Mesothelial cell of epicardium (in vitro differentiated cells): ENCODE measurements at regions not wholly inside any gene's neighbourhood (a gene's known extent, or its start where the extent isn't known, plus 50 kb on each side); places are given as distances from the start of the nearest gene placed in this dataset.
A peak's percentile ranks its signal among the peaks of the same experiment; 100 is the strongest.
"Not testable (repeated sequence)": the region's sequence is repeated elsewhere in the genome, so short reads cannot be mapped to it uniquely, and the experiment has no call there.

Source experiments
- DNase-seq, 2 experiments: peaks; one replicate each; pipeline ENCODE4 v3.0.0; 2021; ENCODE audit warnings: low spot score in 2 of 2; ENCODE audit not compliant: unreplicated experiment in 2 of 2
- H3K27ac Mint-ChIP-seq: 2 replicates; pipeline ENCODE4 v1.8.0; 2021; ENCODE audit warnings: mixed read lengths
- H3K27me3 Mint-ChIP-seq: 2 replicates; pipeline ENCODE4 v1.8.0; 2021; ENCODE audit warnings: low read depth, mixed read lengths
- H3K36me3 Mint-ChIP-seq: 2 replicates; pipeline ENCODE4 v1.8.0; 2021; ENCODE audit warnings: mixed read lengths
- H3K4me1 Mint-ChIP-seq: 2 replicates; pipeline ENCODE4 v1.8.0; 2021; ENCODE audit warnings: mixed read lengths
- H3K4me3 Mint-ChIP-seq: 2 replicates; pipeline ENCODE4 v1.8.0; 2021; ENCODE audit warnings: mild to moderate bottlenecking, moderate library complexity, mixed read lengths
- H3K9me3 Mint-ChIP-seq: 2 replicates; pipeline ENCODE4 v1.8.0; 2021; ENCODE audit warnings: mixed read lengths
- CTCF ChIP-seq: fragments of 200-600 bp; sonication (generic); IDR thresholded peaks from one replicate; pipeline ENCODE4 v1.5.0; 2021; ENCODE audit warnings: antibody characterized with exemption; ENCODE audit not compliant: unreplicated experiment

GRCh38 chr2:188787021-188787657 is 187.0 kb upstream of the COL3A1 start:
- peak overlapping the region; percentile 100 for H3K27ac Mint-ChIP-seq
- DNase-seq = no peak

GRCh38 chr2:188787658-188788240 is 186.4 kb upstream of the COL3A1 start:
- H3K4me1 Mint-ChIP-seq = peaks cover 53% of the 10 kb centered on the region
- DNase-seq = no peak
- H3K9me3 Mint-ChIP-seq = peaks cover 9% of the 10 kb centered on the region
- H3K36me3 Mint-ChIP-seq = no peaks in the 10 kb centered on the region
- no peak for TF ChIP-seq CTCF
- peak overlapping the region; percentile 59 for H3K4me3 Mint-ChIP-seq
- H3K27me3 Mint-ChIP-seq = no peaks in the 10 kb centered on the region
- peak overlapping the region; percentile 100 for H3K27ac Mint-ChIP-seq

More at GRCh38 chr2:188787021-188787657, 187.0 kb upstream of the COL3A1 start:
- Mint-ChIP-seq H3K4me1 (peaks cover 53% of the 10 kb centered on the region), H3K9me3 (peaks cover 9% of the 10 kb centered on the region), H3K27me3 (no peaks in the 10 kb centered on the region), H3K4me3 (peak overlapping the region; percentile 59), H3K36me3 (no peaks in the 10 kb centered on the region)
- TF ChIP-seq CTCF = no peak

GRCh38 chr2:188788621-188789020 is 185.6 kb upstream of the COL3A1 start:
- Mint-ChIP-seq H3K4me3 (peak overlapping the region; percentile 40), H3K4me1 (peaks cover 53% of the 10 kb centered on the region), H3K27me3 (no peaks in the 10 kb centered on the region), H3K36me3 (no peaks in the 10 kb centered on the region), H3K9me3 (peaks cover 9% of the 10 kb centered on the region), H3K27ac (peak overlapping the region; percentile 100)
- DNase-seq = no peak
- no peak for TF ChIP-seq CTCF

- Mint-ChIP-seq H3K4me3 (no peak overlapping the region), H3K4me1 (peaks cover 47% of the 10 kb centered on the region)
Observed at GRCh38 chr2:188789951-188790350, 184.2 kb upstream of the COL3A1 start.

GRCh38 chr2:188794453-188794852 is 179.7 kb upstream of the COL3A1 start:
- H3K27me3 Mint-ChIP-seq, H3K4me3 Mint-ChIP-seq, H3K36me3 Mint-ChIP-seq, DNase-seq, H3K9me3 Mint-ChIP-seq, H3K27ac Mint-ChIP-seq: not testable (repeated sequence)
- H3K4me1 Mint-ChIP-seq = peaks cover 29% of the 10 kb centered on the region

More at GRCh38 chr2:188789951-188790350, 184.2 kb upstream of the COL3A1 start:
- no peak for DNase-seq
- Mint-ChIP-seq H3K27me3 (no peaks in the 10 kb centered on the region), H3K9me3 (peaks cover 7% of the 10 kb centered on the region), H3K27ac (peak overlapping the region; percentile 36), H3K36me3 (no peaks in the 10 kb centered on the region)
- TF ChIP-seq CTCF = no peak

- Mint-ChIP-seq H3K36me3 (peaks cover 2% of the 10 kb centered on the region), H3K9me3 (peaks cover 7% of the 10 kb centered on the region), H3K27ac (no peak overlapping the region), H3K4me1 (peaks cover 19% of the 10 kb centered on the region), H3K4me3 (no peak overlapping the region), H3K27me3 (no peaks in the 10 kb centered on the region)
- TF ChIP-seq CTCF = no peak
- DNase-seq = no peak
Observed at GRCh38 chr2:188795762-188796161, 178.4 kb upstream of the COL3A1 start.
